K562 (cell line): ENCODE measurements at regions not wholly inside any gene's neighbourhood (a gene's known extent, or its start where the extent isn't known, plus 50 kb on each side); places are given as distances from the start of the nearest gene placed in this dataset.

Experiments used
- ATAC-seq: fragments of 200-7000 bp; cut with Tn5 transposase; 3 replicates; pipeline ENCODE4 v1.9.1; 2020; ENCODE audit warnings: moderate library complexity
- BruUV-seq: library from RNA; stranded (reverse); fragments of 400-500 nt; replicated peaks from 2 replicates; lab custom pipeline; 2021; lab: Mats Ljungman, UMichigan
- CTCF ChIA-PET: fragments of 300-600 bp; formaldehyde crosslinking; extraction: SDS; loops from one replicate; lab custom pipeline; 2021; ENCODE audit warnings: low intra/inter-chr PET ratio; lab: Yijun Ruan, JAX
- POLR2A ChIA-PET: fragments of 300-600, 350-650 bp; sonication (Branson Sonifier 250); formaldehyde crosslinking; extraction: SDS; loops from one replicate; lab custom pipeline; 2021; ENCODE audit warnings: antibody characterized with exemption, inconsistent platforms; lab: Yijun Ruan, JAX
- DNase-seq, 4 experiments: peaks; one replicate each; pipeline versions ENCODE4 v3.0.0 to v3.0.0-alpha.2; 2011 to 2018; ENCODE audit warnings: low spot score in 3 of 4, mixed read lengths in 3 of 4; ENCODE audit errors: extremely low read depth in 1 of 4
- FAIRE-seq: peaks from 2 replicates; lab custom pipeline; 2011; peaks lifted over from hg19 to GRCh38; lab: Jason Lieb, UNC
- H2AFZ ChIP-seq: 2 replicates; pipeline ENCODE4 v1.6.0; 2011; ENCODE audit warnings: low read depth, low read length, control low read depth, inconsistent platforms
- H3K27ac ChIP-seq: fragments of 200-600 bp; 3 replicates; pipeline ENCODE4 v1.8.0; 2011; ENCODE audit warnings: low read depth, mild to moderate bottlenecking, control low read depth, inconsistent platforms, low read length, moderate library complexity, mixed read lengths; ENCODE audit errors: extremely low read depth
- H3K27me3 ChIP-seq, 2 experiments: fragments of 300-600 bp in 1 of 2; 2 replicates in 1 of 2; 3 replicates in 1 of 2; pipeline versions ENCODE4 v1.6.0 to v1.8.0; 2011; ENCODE audit warnings: inconsistent platforms in 2 of 2, low read length in 2 of 2, mild to moderate bottlenecking in 1 of 2, mixed read lengths in 1 of 2, moderate library complexity in 1 of 2; ENCODE audit not compliant: control insufficient read depth in 2 of 2, insufficient read depth in 2 of 2
- H3K36me3 ChIP-seq: fragments of 300-600 bp; 3 replicates; pipeline ENCODE4 v1.8.0; 2011; ENCODE audit warnings: mild to moderate bottlenecking, low read length, inconsistent platforms; ENCODE audit not compliant: control insufficient read depth, insufficient read depth
- H3K4me1 ChIP-seq, 2 experiments: fragments of 200-600 bp in 1 of 2; replicated peaks in 1 of 2; 2 replicates in 1 of 2; 3 replicates in 1 of 2; pipeline versions ENCODE4 v1.5.1 to v1.8.0; 2011; ENCODE audit warnings: inconsistent platforms in 2 of 2, low read length in 2 of 2, mild to moderate bottlenecking in 1 of 2, mixed read lengths in 1 of 2, moderate library complexity in 1 of 2; ENCODE audit not compliant: control insufficient read depth in 2 of 2, insufficient read depth in 2 of 2
- H3K4me2 ChIP-seq: 2 replicates; pipeline ENCODE4 v1.6.1; 2011; ENCODE audit warnings: low read length, control low read depth, inconsistent platforms, mixed read lengths; ENCODE audit not compliant: insufficient read depth
- H3K4me3 ChIP-seq: fragments of 200-600 bp; sonication (generic), shearing (Covaris generic); 2 replicates; pipeline ENCODE4 v1.5.1; 2016; ENCODE audit warnings: control low read depth, inconsistent platforms
- H3K79me2 ChIP-seq: fragments of 200-600 bp; 3 replicates; pipeline ENCODE4 v1.8.0; 2011; ENCODE audit warnings: low read length, inconsistent platforms; ENCODE audit not compliant: control insufficient read depth, insufficient read depth
- H3K9ac ChIP-seq, 2 experiments: 2 replicates each; pipeline versions ENCODE4 v1.6.0 to v1.6.1; 2011; ENCODE audit warnings: low read depth in 2 of 2, low read length in 2 of 2, control low read depth in 1 of 2, inconsistent platforms in 1 of 2, mild to moderate bottlenecking in 1 of 2, mixed read lengths in 1 of 2; ENCODE audit not compliant: insufficient read depth in 1 of 2
- H3K9me1 ChIP-seq: one replicate; pipeline ENCODE4 v1.6.0; 2011; ENCODE audit warnings: inconsistent platforms, mild to moderate bottlenecking, low read length, moderate library complexity; ENCODE audit not compliant: control insufficient read depth, insufficient read depth
- H3K9me3 ChIP-seq: replicated peaks from 2 replicates; pipeline ENCODE4 v1.5.1; 2011; ENCODE audit warnings: low read depth, low read length, inconsistent platforms; ENCODE audit not compliant: control insufficient read depth, insufficient read depth
- H4K20me1 ChIP-seq: replicated peaks from 2 replicates; pipeline ENCODE4 v1.6.1; 2011; ENCODE audit warnings: low read length, inconsistent platforms, mixed read lengths; ENCODE audit not compliant: control insufficient read depth, insufficient read depth
- ATF2 ChIP-seq: sonication (generic); formaldehyde crosslinking; IDR thresholded peaks from 2 replicates; pipeline ENCODE4 v1.8.1; 2022; ENCODE audit warnings: missing genetic modification reagents
- ETV1 ChIP-seq: fragments of 450-650 bp; conservative IDR thresholded peaks from 2 replicates; pipeline ENCODE4 v1.6.1; 2016; ENCODE audit warnings: missing genetic modification characterization, control low read depth, low read depth, missing compliant biosample characterization
- KLF10 ChIP-seq: fragments of 250-450 bp; sonication (Bioruptor Pico); IDR thresholded peaks from 2 replicates; pipeline ENCODE4 v1.6.1; 2021; ENCODE audit warnings: matching md5 sums
- MCM3 ChIP-seq: fragments of 450-650 bp; IDR thresholded peaks from 2 replicates; pipeline ENCODE4 v1.6.1; 2016
- TAF1 ChIP-seq: IDR thresholded peaks from 2 replicates; pipeline ENCODE4 v1.6.1; 2011; ENCODE audit warnings: mild to moderate bottlenecking, low read length, moderate library complexity; ENCODE audit not compliant: insufficient read depth, control insufficient read depth, severe bottlenecking; ENCODE audit errors: extremely low read depth
- ZFX ChIP-seq: sonication (generic); formaldehyde crosslinking; IDR thresholded peaks from 2 replicates; pipeline ENCODE4 v1.8.0; 2022; ENCODE audit warnings: mild to moderate bottlenecking, missing genetic modification reagents, moderate library complexity
- WGBS: fragments of 100-300 bp; shearing (Covaris generic); methylation state at CpG from one replicate; pipeline ENCODE4 v1.1.6; 2016; ENCODE audit warnings: low coverage, mixed read lengths; ENCODE audit not compliant: insufficient coverage; ENCODE audit errors: missing lambda C conversion rate; 5-methylcytosine and 5-hydroxymethylcytosine counted together
- in situ Hi-C: fragments of 300-500 bp; cut with MboI; formaldehyde crosslinking; loops from 4 replicates; pipeline ENCODE4 v1.15.0; 2018; ENCODE audit warnings: inconsistent platforms, mixed read lengths
- intact Hi-C: fragments of 100-400 bp; cut with micrococcal nuclease; formaldehyde crosslinking; loops from 2 replicates; pipeline ENCODE4 v1.14.2; 2022

GRCh38 chr5:174376056-174376455, 330.6 kb downstream of the NSG2 start:
- intact Hi-C loops, result no loop called here
- no peak overlapping the region for H3K27ac ChIP-seq

More at GRCh38 chr5:174376056-174376455, 330.6 kb downstream of the NSG2 start:
- H3K79me2 ChIP-seq, result no peaks in the 10 kb centered on the region
- CTCF ChIA-PET, result no interaction called here
- DNase-seq, result no peak
- TF ChIP-seq ETV1 (tag) (no peak), ATF2 (CRISPR knock-in tag) (no peak), KLF10 (CRISPR knock-in tag) (no peak), TAF1 (no peak), ZFX (no peak), MCM3 (no peak)
- TF ChIP-seq, all 486 proteins: peak for 0
- POLR2A ChIA-PET, result no interaction called here
- Histone ChIP-seq H4K20me1 (no peaks in the 10 kb centered on the region), H3K4me1 (no peaks in the 10 kb centered on the region), H3K27me3 (no peaks in the 10 kb centered on the region), H2AFZ (no peak overlapping the region), H3K9me1 (no peaks in the 10 kb centered on the region), H3K4me2 (no peak overlapping the region), H3K36me3 (no peaks in the 10 kb centered on the region), H3K9ac (no peak overlapping the region), H3K9me3 (no peaks in the 10 kb centered on the region), H3K4me3 (no peak overlapping the region)
- in situ Hi-C loops, result no loop called here
- no TSS peak for BruUV-seq
- ATAC-seq (no peak), FAIRE-seq (no peak)
- WGBS, result 0% methylated on average over 4 of the region's 4 CpGs
